OCI-LY1 (cell line): ENCODE measurements at regions not wholly inside any gene's neighbourhood (a gene's known extent, or its start where the extent isn't known, plus 50 kb on each side); places are given as distances from the start of the nearest gene placed in this dataset.

ENCODE experiments used
- H2AFZ ChIP-seq: fragments of 200-600 bp; sonication (generic), shearing (Covaris generic); 2 replicates; pipeline ENCODE4 v1.6.0; 2014; ENCODE audit warnings: antibody characterized with exemption, mild to moderate bottlenecking, low read length
- H3F3A ChIP-seq: fragments of 200-600 bp; sonication (generic), shearing (Covaris generic); 2 replicates; pipeline ENCODE4 v1.6.0; 2014; ENCODE audit warnings: mild to moderate bottlenecking, antibody characterized with exemption, low read length, moderate library complexity; ENCODE audit not compliant: insufficient read depth
- H3K27ac ChIP-seq: fragments of 200-600 bp; sonication (generic); 2 replicates; pipeline ENCODE4 v1.5.1; 2014; ENCODE audit warnings: low read length, mixed run types, mild to moderate bottlenecking, low read depth; ENCODE audit not compliant: poor library complexity, severe bottlenecking
- H3K27me3 ChIP-seq: fragments of 200-600 bp; sonication (generic); 2 replicates; pipeline ENCODE4 v1.6.0; 2014; ENCODE audit warnings: antibody characterized with exemption, mild to moderate bottlenecking, low read length, moderate library complexity; ENCODE audit not compliant: insufficient read depth
- H3K36me3 ChIP-seq: fragments of 200-600 bp; sonication (generic); 2 replicates; pipeline ENCODE4 v1.6.1; 2014; ENCODE audit warnings: mild to moderate bottlenecking, antibody characterized with exemption, low read length, moderate library complexity, mixed read lengths; ENCODE audit not compliant: insufficient read depth
- H3K4me1 ChIP-seq: fragments of 200-600 bp; sonication (generic); 2 replicates; pipeline ENCODE4 v1.5.1; 2014; ENCODE audit warnings: mild to moderate bottlenecking, low read length, moderate library complexity; ENCODE audit not compliant: insufficient read depth, severe bottlenecking
- H3K4me2 ChIP-seq: fragments of 200-600 bp; sonication (generic), shearing (Covaris generic); 2 replicates; pipeline ENCODE4 v1.6.1; 2014; ENCODE audit warnings: low read length
- H3K4me3 ChIP-seq: fragments of 200-600 bp; sonication (generic); 2 replicates; pipeline ENCODE4 v1.5.1; 2014; ENCODE audit warnings: low read length, low read depth, mild to moderate bottlenecking, mixed read lengths; ENCODE audit not compliant: poor library complexity, severe bottlenecking
- H3K79me2 ChIP-seq: fragments of 200-600 bp; shearing (Covaris generic); 2 replicates; pipeline ENCODE4 v1.6.1; 2016; ENCODE audit warnings: mixed run types, low read length, mixed read lengths; ENCODE audit not compliant: insufficient read depth
- H3K9ac ChIP-seq: fragments of 200-600 bp; sonication (generic), shearing (Covaris generic); 2 replicates; pipeline ENCODE4 v1.6.1; 2014; ENCODE audit warnings: mild to moderate bottlenecking, low read length, mixed read lengths
- H3K9me2 ChIP-seq: fragments of 200-600 bp; sonication (generic), shearing (Covaris generic); 2 replicates; pipeline ENCODE4 v1.6.1; 2014; ENCODE audit warnings: low read depth, mild to moderate bottlenecking, low read length, mixed read lengths
- H3K9me3 ChIP-seq: fragments of 200-600 bp; shearing (Covaris generic); 2 replicates; pipeline ENCODE4 v1.6.1; 2014; ENCODE audit warnings: low read length, mixed read lengths
- H4K20me1 ChIP-seq: fragments of 200-600 bp; sonication (generic), shearing (Covaris generic); 2 replicates; pipeline ENCODE4 v1.6.0; 2016; ENCODE audit warnings: mild to moderate bottlenecking, low read length; ENCODE audit not compliant: insufficient read depth
- CTCF ChIP-seq: fragments of 200-600 bp; sonication (generic), shearing (Covaris generic); IDR thresholded peaks from 2 replicates; pipeline ENCODE4 v1.5.1; 2017; ENCODE audit warnings: mild to moderate bottlenecking, antibody characterized with exemption, low read length, moderate library complexity, mixed read lengths
- EZH2 ChIP-seq: fragments of 200-600 bp; sonication (generic), shearing (Covaris generic); IDR thresholded peaks from 2 replicates; pipeline ENCODE4 v1.8.0; 2017; ENCODE audit warnings: borderline replicate concordance, mixed run types, mild to moderate bottlenecking, antibody characterized with exemption, low read length, moderate library complexity, mixed read lengths

- Histone ChIP-seq H3K27ac (no peak overlapping the region), H3F3A (no peaks in the 10 kb centered on the region), H3K79me2 (no peaks in the 10 kb centered on the region), H3K9me2 (no peaks in the 10 kb centered on the region), H3K4me1 (no peaks in the 10 kb centered on the region), H3K27me3 (no peaks in the 10 kb centered on the region), H2AFZ (no peak overlapping the region), H3K9ac (no peak overlapping the region), H4K20me1 (no peaks in the 10 kb centered on the region), H3K36me3 (no peaks in the 10 kb centered on the region), H3K4me3 (no peak overlapping the region), H3K4me2 (no peak overlapping the region), H3K9me3 (no peaks in the 10 kb centered on the region)
- no peak for TF ChIP-seq CTCF
- TF ChIP-seq EZH2 = no peak
Measured at GRCh38 chr2:164439885-164440284, 181.4 kb downstream of the GRB14 start.

- Histone ChIP-seq H3K27ac (no peak overlapping the region), H3K4me1 (no peaks in the 10 kb centered on the region), H2AFZ (no peak overlapping the region), H3K4me3 (no peak overlapping the region), H3K79me2 (no peaks in the 10 kb centered on the region), H3K9ac (no peak overlapping the region), H3K4me2 (no peak overlapping the region), H3K9me2 (no peaks in the 10 kb centered on the region), H3F3A (no peaks in the 10 kb centered on the region), H4K20me1 (no peaks in the 10 kb centered on the region), H3K27me3 (no peaks in the 10 kb centered on the region), H3K36me3 (no peaks in the 10 kb centered on the region), H3K9me3 (no peaks in the 10 kb centered on the region)
- TF ChIP-seq CTCF = no peak
- no peak for TF ChIP-seq EZH2
Measured at GRCh38 chr2:164439235-164439634, 182.0 kb downstream of the GRB14 start.

GRCh38 chr2:164438490-164439205 lies 182.6 kb downstream of the GRB14 start:
- H3K9ac ChIP-seq = no peak overlapping the region
- no peaks in the 10 kb centered on the region for H3K4me1 ChIP-seq

GRCh38 chr2:164436131-164436530 lies 185.2 kb downstream of the GRB14 start:
- Histone ChIP-seq H3F3A (no peaks in the 10 kb centered on the region), H3K9ac (no peak overlapping the region), H3K27me3 (no peaks in the 10 kb centered on the region), H4K20me1 (no peaks in the 10 kb centered on the region), H2AFZ (no peak overlapping the region), H3K9me3 (no peaks in the 10 kb centered on the region), H3K4me1 (no peaks in the 10 kb centered on the region), H3K4me3 (no peak overlapping the region), H3K36me3 (no peaks in the 10 kb centered on the region), H3K27ac (no peak overlapping the region), H3K9me2 (no peaks in the 10 kb centered on the region), H3K79me2 (no peaks in the 10 kb centered on the region), H3K4me2 (no peak overlapping the region)
- TF ChIP-seq CTCF = no peak

More at GRCh38 chr2:164438490-164439205, 182.6 kb downstream of the GRB14 start:
- H3K9me2 ChIP-seq = no peaks in the 10 kb centered on the region
- H3K4me2 ChIP-seq = no peak overlapping the region
- no peak overlapping the region for H3K4me3 ChIP-seq
- no peak overlapping the region for H2AFZ ChIP-seq
- no peak overlapping the region for H3K27ac ChIP-seq
- H3K9me3 ChIP-seq = no peaks in the 10 kb centered on the region
- H3K27me3 ChIP-seq = no peaks in the 10 kb centered on the region
- no peaks in the 10 kb centered on the region for H3K36me3 ChIP-seq
- H3K79me2 ChIP-seq = no peaks in the 10 kb centered on the region
- H4K20me1 ChIP-seq = no peaks in the 10 kb centered on the region
- H3F3A ChIP-seq = no peaks in the 10 kb centered on the region
- TF ChIP-seq EZH2 = no peak
